Glomerular endothelial cell (primary cell): ENCODE measurements at regions not wholly inside any gene's neighbourhood (a gene's known extent, or its start where the extent isn't known, plus 50 kb on each side); places are given as distances from the start of the nearest gene placed in this dataset.

Source experiments
- DNase-seq: peaks from one replicate; pipeline ENCODE4 v3.0.0-alpha.2; 2011; ENCODE audit warnings: low read depth, low spot score; ENCODE audit errors: extremely low read depth

- no peak for DNase-seq
These were observed 61.3 kb upstream of the SPIN1 start for GRCh38 chr9:88326936-88327335.

GRCh38 chr9:88326015-88326414, 62.2 kb upstream of the SPIN1 start:
- DNase-seq = no peak

GRCh38 chr9:88322906-88323566, 65.2 kb upstream of the SPIN1 start:
- DNase-seq = peak; percentile 0

- no peak for DNase-seq
These were observed 66.5 kb upstream of the SPIN1 start for GRCh38 chr9:88321764-88322163.

GRCh38 chr9:88320748-88321415, 67.4 kb upstream of the SPIN1 start:
- DNase-seq = no peak

GRCh38 chr9:88319936-88320747, 68.1 kb upstream of the SPIN1 start:
- DNase-seq = peak; percentile 9

- DNase-seq = no peak
These were observed 74.7 kb upstream of the SPIN1 start for GRCh38 chr9:88313364-88314220.

GRCh38 chr9:88312517-88313103, 75.6 kb upstream of the SPIN1 start:
- no peak for DNase-seq

GRCh38 chr9:88312045-88312444, 76.2 kb upstream of the SPIN1 start:
- DNase-seq = no peak

GRCh38 chr9:88310310-88310980, 77.8 kb upstream of the SPIN1 start:
- DNase-seq = no peak

- no peak for DNase-seq
These were observed 79.2 kb upstream of the SPIN1 start for GRCh38 chr9:88308831-88309560.

GRCh38 chr9:88307136-88307535, 81.1 kb upstream of the SPIN1 start:
- no peak for DNase-seq

- no peak for DNase-seq
These were observed 84.4 kb upstream of the SPIN1 start for GRCh38 chr9:88303721-88304451.

- DNase-seq = no peak
These were observed 85.5 kb upstream of the SPIN1 start for GRCh38 chr9:88302579-88303324.

- no peak for DNase-seq
These were observed 87.7 kb upstream of the SPIN1 start for GRCh38 chr9:88300556-88300955.

- no peak for DNase-seq
These were observed 96.4 kb upstream of the SPIN1 start for GRCh38 chr9:88291856-88292255.

GRCh38 chr9:88291056-88291455, 97.2 kb upstream of the SPIN1 start:
- no peak for DNase-seq

- DNase-seq = no peak
These were observed 98.7 kb upstream of the SPIN1 start for GRCh38 chr9:88289532-88289931.
